Endothelial cell of umbilical vein (primary cell): ENCODE measurements at regions not wholly inside any gene's neighbourhood (a gene's known extent, or its start where the extent isn't known, plus 50 kb on each side); places are given as distances from the start of the nearest gene placed in this dataset.

Source experiments
- BruUV-seq: library from RNA; stranded (reverse); fragments of 400-500 nt; replicated peaks from 2 replicates; lab custom pipeline; 2021; lab: Mats Ljungman, UMichigan
- CTCF ChIA-PET: fragments of 300-600, 350-600 bp; sonication (Branson Sonifier 250); formaldehyde crosslinking; loops from one replicate; lab custom pipeline; 2021; ENCODE audit warnings: antibody characterized with exemption, inconsistent platforms; lab: Charles Lee
- POLR2A ChIA-PET: fragments of 300-600, 350-600 bp; sonication (Branson Sonifier 250); formaldehyde crosslinking; loops from one replicate; lab custom pipeline; 2021; ENCODE audit warnings: antibody characterized with exemption, inconsistent platforms; lab: Charles Lee
- DNase-seq: peaks from one replicate; pipeline ENCODE4 v3.0.0-alpha.2; 2011; ENCODE audit warnings: low read depth, low spot score
- FAIRE-seq: peaks from 2 replicates; lab custom pipeline; 2011; peaks lifted over from hg19 to GRCh38; lab: Jason Lieb, UNC
- H2AFZ ChIP-seq: 2 replicates; pipeline ENCODE4 v1.6.0; 2012; ENCODE audit warnings: low read depth, low read length, control low read depth, inconsistent platforms
- H3K27ac ChIP-seq: 2 replicates; pipeline ENCODE4 v1.5.1; 2011; ENCODE audit warnings: low read depth, mild to moderate bottlenecking, control low read depth, low read length, moderate library complexity; ENCODE audit not compliant: insufficient read depth
- H3K27me3 ChIP-seq, 2 experiments: 2 replicates each; pipeline versions ENCODE4 v1.6.0 to v1.6.1; 2011; ENCODE audit warnings: low read length in 2 of 2, mixed read lengths in 1 of 2; ENCODE audit not compliant: control insufficient read depth in 2 of 2, insufficient read depth in 2 of 2
- H3K36me3 ChIP-seq, 2 experiments: 2 replicates in 1 of 2; 3 replicates in 1 of 2; pipeline ENCODE4 v1.5.1; 2011; ENCODE audit warnings: low read length in 2 of 2, mild to moderate bottlenecking in 1 of 2, moderate library complexity in 1 of 2; ENCODE audit not compliant: control insufficient read depth in 2 of 2, insufficient read depth in 2 of 2; ENCODE audit errors: extremely low read depth in 1 of 2
- H3K4me1 ChIP-seq: 3 replicates; pipeline ENCODE4 v1.5.1; 2011; ENCODE audit warnings: mild to moderate bottlenecking, low read length; ENCODE audit not compliant: control insufficient read depth, insufficient read depth; ENCODE audit errors: extremely low read depth
- H3K4me2 ChIP-seq: 2 replicates; pipeline ENCODE4 v1.6.1; 2011; ENCODE audit warnings: low read length, control low read depth, mixed read lengths; ENCODE audit not compliant: insufficient read depth
- H3K4me3 ChIP-seq, 3 experiments: fragments of 200-600 bp in 1 of 3; sonication (generic), shearing (Covaris generic) in 1 of 3; replicated peaks in 1 of 3; 2 replicates each; pipeline ENCODE4 v1.5.1; 2011 to 2016; ENCODE audit warnings: control low read depth in 3 of 3, low read length in 3 of 3, mild to moderate bottlenecking in 2 of 3, inconsistent platforms in 1 of 3, low read depth in 1 of 3, moderate library complexity in 1 of 3; ENCODE audit not compliant: insufficient read depth in 1 of 3
- H3K79me2 ChIP-seq: 2 replicates; pipeline ENCODE4 v1.6.0; 2012; ENCODE audit warnings: low read length, inconsistent platforms; ENCODE audit not compliant: control insufficient read depth, insufficient read depth
- H3K9ac ChIP-seq: replicated peaks from 2 replicates; pipeline ENCODE3; 2011; ENCODE audit warnings: low read length, control low read depth; ENCODE audit not compliant: insufficient read depth; ENCODE audit errors: extremely low read depth
- H3K9me1 ChIP-seq: replicated peaks from 3 replicates; pipeline ENCODE4 v1.6.0; 2011; ENCODE audit warnings: mild to moderate bottlenecking, low read length; ENCODE audit not compliant: control insufficient read depth, insufficient read depth; ENCODE audit errors: extremely low read depth
- H3K9me3 ChIP-seq: replicated peaks from 2 replicates; pipeline ENCODE4 v1.5.1; 2012; ENCODE audit warnings: low read length, inconsistent platforms; ENCODE audit not compliant: control insufficient read depth, insufficient read depth
- H4K20me1 ChIP-seq: replicated peaks from 2 replicates; pipeline ENCODE3; 2011; ENCODE audit warnings: mild to moderate bottlenecking, low read length; ENCODE audit not compliant: control insufficient read depth, insufficient read depth; ENCODE audit errors: extremely low read depth
- CTCF ChIP-seq, 2 donors: IDR thresholded peaks; 1 replicate in 1 of 2; 2 replicates in 1 of 2; pipeline ENCODE4 v1.5.1; 2011; ENCODE audit warnings: low read length in 2 of 2, mild to moderate bottlenecking in 2 of 2, moderate library complexity in 2 of 2, control low read depth in 1 of 2, inconsistent platforms in 1 of 2, low read depth in 1 of 2; ENCODE audit not compliant: insufficient read depth in 1 of 2; ENCODE audit errors: extremely low read depth in 1 of 2
- EZH2 ChIP-seq: IDR thresholded peaks from 2 replicates; pipeline ENCODE4 v1.6.1; 2012; ENCODE audit warnings: borderline replicate concordance, low read depth, mild to moderate bottlenecking, moderate library complexity, low read length, inconsistent platforms; ENCODE audit not compliant: severe bottlenecking
- FOS ChIP-seq: IDR thresholded peaks from 2 replicates; pipeline ENCODE4 v1.6.1; 2011; ENCODE audit warnings: mild to moderate bottlenecking, low read length, moderate library complexity, borderline replicate concordance; ENCODE audit not compliant: insufficient read depth
- GATA2 ChIP-seq: IDR thresholded peaks from 2 replicates; pipeline ENCODE4 v1.7.0; 2011; ENCODE audit warnings: low read depth, mild to moderate bottlenecking, moderate library complexity, mixed read lengths, low read length; ENCODE audit not compliant: insufficient read length, insufficient read depth
- JUN ChIP-seq: IDR thresholded peaks from 2 replicates; pipeline ENCODE4 v1.6.1; 2011; ENCODE audit warnings: borderline replicate concordance, low read depth; ENCODE audit not compliant: insufficient read length, insufficient read depth
- MYC ChIP-seq: IDR thresholded peaks from one replicate; pipeline ENCODE4 v1.6.1; 2011; ENCODE audit warnings: mild to moderate bottlenecking, low read depth, low read length
- POLR2A ChIP-seq: IDR thresholded peaks from 2 replicates; pipeline ENCODE4 v1.6.1; 2012; ENCODE audit warnings: low read depth, mild to moderate bottlenecking, control low read depth, low read length
- POLR2AphosphoS5 ChIP-seq: IDR thresholded peaks from 2 replicates; pipeline ENCODE4 v1.6.1; 2012; ENCODE audit warnings: low read depth, mild to moderate bottlenecking, control low read depth, low read length, moderate library complexity; ENCODE audit not compliant: insufficient read depth
- dilution Hi-C: fragments of 300-500 bp; cut with MboI; formaldehyde crosslinking; loops from one replicate; pipeline ENCODE4 v1.15.0; 2019; ENCODE audit warnings: low sequenced_read_pairs; ENCODE audit not compliant: extremely low pct_ligation_motif_present
- intact Hi-C: fragments of 100-400 bp; cut with micrococcal nuclease; formaldehyde crosslinking; loops from one replicate; pipeline ENCODE4 v1.10.0; 2022
- TF ChIP-seq, protein P1 (sequence below): IDR thresholded peaks from 2 replicates; pipeline ENCODE4 v1.6.1; 2011; ENCODE audit not compliant: insufficient read depth, insufficient read length

GRCh38 chr18:64972545-64972944 lies 778.3 kb upstream of the CDH7 start:
- DNase-seq (no peak), FAIRE-seq (no peak)
- intact Hi-C loops (no loop called here), dilution Hi-C loops (no loop called here)
- no peaks in the 10 kb centered on the region for H3K27me3 ChIP-seq
- CTCF ChIA-PET = no interaction called here
- no peaks in the 10 kb centered on the region for H3K9me1 ChIP-seq
- no peaks in the 10 kb centered on the region for H3K9me3 ChIP-seq
- no peaks in the 10 kb centered on the region for H3K36me3 ChIP-seq
- H3K4me2 ChIP-seq = no peak overlapping the region
- no peaks in the 10 kb centered on the region for H4K20me1 ChIP-seq
- no peak overlapping the region for H3K27ac ChIP-seq
- POLR2A ChIA-PET = no interaction called here
- H3K79me2 ChIP-seq = no peaks in the 10 kb centered on the region
- H3K4me1 ChIP-seq = no peaks in the 10 kb centered on the region
- TF ChIP-seq, protein P1, sequence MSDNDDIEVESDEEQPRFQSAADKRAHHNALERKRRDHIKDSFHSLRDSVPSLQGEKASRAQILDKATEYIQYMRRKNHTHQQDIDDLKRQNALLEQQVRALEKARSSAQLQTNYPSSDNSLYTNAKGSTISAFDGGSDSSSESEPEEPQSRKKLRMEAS = no peak
- no peak overlapping the region for H3K9ac ChIP-seq
- H3K4me3 ChIP-seq = no peak overlapping the region
- no TSS peak for BruUV-seq
- no peak overlapping the region for H2AFZ ChIP-seq

GRCh38 chr18:64966667-64967066 lies 784.1 kb upstream of the CDH7 start:
- intact Hi-C loops (no loop called here), dilution Hi-C loops (no loop called here)
- no peak overlapping the region for H3K4me3 ChIP-seq
- H4K20me1 ChIP-seq = no peaks in the 10 kb centered on the region
- no TSS peak for BruUV-seq
- ChIA-PET CTCF (no interaction called here), POLR2A (no interaction called here)
- no peak overlapping the region for H2AFZ ChIP-seq
- no peaks in the 10 kb centered on the region for H3K9me1 ChIP-seq
- FAIRE-seq (no peak), DNase-seq (no peak)
- H3K4me1 ChIP-seq = no peaks in the 10 kb centered on the region
- TF ChIP-seq, protein P1 = no peak
- TF ChIP-seq MYC (no peak), GATA2 (no peak), EZH2 (no peak), JUN (no peak), POLR2AphosphoS5 (no peak), POLR2A (no peak), FOS (no peak), CTCF (IDR thresholded peaks at IDR 0.05; ENCODE audit: extremely low read depth in 1 of 2, insufficient read depth in 1 of 2, low read depth in 1 of 2, low read length in 2 of 2) (no peak)
- H3K27ac ChIP-seq = no peak overlapping the region
- no peak overlapping the region for H3K9ac ChIP-seq
- H3K36me3 ChIP-seq = no peaks in the 10 kb centered on the region
- H3K79me2 ChIP-seq = no peaks in the 10 kb centered on the region
- no peaks in the 10 kb centered on the region for H3K27me3 ChIP-seq
- H3K4me2 ChIP-seq = no peak overlapping the region
- H3K9me3 ChIP-seq = no peaks in the 10 kb centered on the region
